ENCODE measurements at regions not wholly inside any gene's neighbourhood (a gene's known extent, or its start where the extent isn't known, plus 50 kb on each side); places are given as distances from the start of the nearest gene placed in this dataset.
"Not testable (repeated sequence)": the region's sequence is repeated elsewhere in the genome, so short reads cannot be mapped to it uniquely, and the experiment has no call there.

GRCh38 chr22:11360632-11361031 is 4167.4 kb upstream of the OR11H1 start:
- intact Hi-C loops (cut with micrococcal nuclease): no loop called here
- Histone ChIP-seq H3K4me2 (ENCODE audit: low read length) (no peak overlapping the region), H3K79me2 (ENCODE audit: low read length) (no peaks in the 10 kb centered on the region), H3K36me3 (ENCODE audit: low read depth, low read length) (no peaks in the 10 kb centered on the region), H2AFZ (ENCODE audit: low read length) (no peak overlapping the region), H3K27me3 (ENCODE audit: low read length) (no peaks in the 10 kb centered on the region), H3K9ac (ENCODE audit: low read length) (no peak overlapping the region), H3K9me3 (ENCODE audit: low read length) (0 out of 2 replicates have a peak, but pooled peaks cover 7% of the 10 kb centered on the region), H3K27ac (ENCODE audit: low read length) (no peak overlapping the region), H3F3A (ENCODE audit: low read length, unreplicated experiment) (no peaks in the 10 kb centered on the region), H4K20me1 (ENCODE audit: low read length) (no peaks in the 10 kb centered on the region), H3K4me1 (ENCODE audit: insufficient read depth, low read length) (no peaks in the 10 kb centered on the region), H3K4me3 (ENCODE audit: low read length) (no peak overlapping the region), H3K9me2 (replicated peaks; ENCODE audit: low read length) (no peaks in the 10 kb centered on the region)
- ChIA-PET CTCF (no interaction called here), POLR2A (ENCODE audit: unreplicated experiment) (no interaction called here)
- no TSS peak for BruUV-seq (replicated peaks)
- DNase-seq (no peak), ATAC-seq (no peak)
- no peak for TF ChIP-seq CTCF (conservative IDR thresholded peaks at IDR 0.05; ENCODE audit: low read depth, low read length)
- TF ChIP-seq EZH2 (IDR thresholded peaks at IDR 0.05; ENCODE audit: low read length, unreplicated experiment): no peak
- no peak for TF ChIP-seq EZH2phosphoT487 (IDR thresholded peaks at IDR 0.05; ENCODE audit: borderline replicate concordance, low read length)

GRCh38 chr22:11361496-11361895 is 4166.5 kb upstream of the OR11H1 start:
- H3K9me3 ChIP-seq (ENCODE audit: low read length); DNase-seq; H3K36me3 ChIP-seq (ENCODE audit: low read depth, low read length); H3K4me3 ChIP-seq (ENCODE audit: low read length); H3K9ac ChIP-seq (ENCODE audit: low read length); H2AFZ ChIP-seq (ENCODE audit: low read length); ATAC-seq; H3K27me3 ChIP-seq (ENCODE audit: low read length); H3F3A ChIP-seq (ENCODE audit: low read length, unreplicated experiment); H3K4me2 ChIP-seq (ENCODE audit: low read length); POLR2A ChIA-PET (ENCODE audit: unreplicated experiment); H3K27ac ChIP-seq (ENCODE audit: low read length); H4K20me1 ChIP-seq (ENCODE audit: low read length); intact Hi-C loops (cut with micrococcal nuclease); H3K79me2 ChIP-seq (ENCODE audit: low read length); H3K9me2 ChIP-seq (replicated peaks; ENCODE audit: low read length); CTCF ChIA-PET; BruUV-seq (replicated peaks); H3K4me1 ChIP-seq (ENCODE audit: insufficient read depth, low read length): not testable (repeated sequence)

- H3K9ac ChIP-seq (ENCODE audit: low read length); H3K9me3 ChIP-seq (ENCODE audit: low read length); BruUV-seq (replicated peaks); H3K4me3 ChIP-seq (ENCODE audit: low read length); H4K20me1 ChIP-seq (ENCODE audit: low read length); DNase-seq; H3K36me3 ChIP-seq (ENCODE audit: low read depth, low read length); POLR2A ChIA-PET (ENCODE audit: unreplicated experiment); H3K4me1 ChIP-seq (ENCODE audit: insufficient read depth, low read length); H3K79me2 ChIP-seq (ENCODE audit: low read length); H2AFZ ChIP-seq (ENCODE audit: low read length); H3K9me2 ChIP-seq (replicated peaks; ENCODE audit: low read length); CTCF ChIA-PET; H3K27ac ChIP-seq (ENCODE audit: low read length); H3K27me3 ChIP-seq (ENCODE audit: low read length); H3K4me2 ChIP-seq (ENCODE audit: low read length); intact Hi-C loops (cut with micrococcal nuclease); H3F3A ChIP-seq (ENCODE audit: low read length, unreplicated experiment); ATAC-seq: not testable (repeated sequence)
These were observed 4158.2 kb upstream of the OR11H1 start for GRCh38 chr22:11369612-11370307.

- intact Hi-C loops (cut with micrococcal nuclease); H3K9me2 ChIP-seq (replicated peaks; ENCODE audit: low read length); DNase-seq; CTCF ChIA-PET; H3K4me3 ChIP-seq (ENCODE audit: low read length); H3K79me2 ChIP-seq (ENCODE audit: low read length); H3K9ac ChIP-seq (ENCODE audit: low read length); BruUV-seq (replicated peaks); H3K36me3 ChIP-seq (ENCODE audit: low read depth, low read length); H3K27ac ChIP-seq (ENCODE audit: low read length); ATAC-seq; H3K9me3 ChIP-seq (ENCODE audit: low read length); H3K27me3 ChIP-seq (ENCODE audit: low read length); POLR2A ChIA-PET (ENCODE audit: unreplicated experiment); H2AFZ ChIP-seq (ENCODE audit: low read length); H3F3A ChIP-seq (ENCODE audit: low read length, unreplicated experiment); H3K4me1 ChIP-seq (ENCODE audit: insufficient read depth, low read length); H3K4me2 ChIP-seq (ENCODE audit: low read length); H4K20me1 ChIP-seq (ENCODE audit: low read length): not testable (repeated sequence)
These were observed 4157.7 kb upstream of the OR11H1 start for GRCh38 chr22:11370311-11370710.
